ENCODE measurements at regions not wholly inside any gene's neighbourhood (a gene's known extent, or its start where the extent isn't known, plus 50 kb on each side); places are given as distances from the start of the nearest gene placed in this dataset.
"Not testable (repeated sequence)": the region's sequence is repeated elsewhere in the genome, so short reads cannot be mapped to it uniquely, and the experiment has no call there.

- no TSS peak for BruUV-seq (replicated peaks)
Measured at GRCh38 chr12:25707056-25707455, 154.0 kb upstream of the LMNTD1 start.

GRCh38 chr12:25708661-25709060 is 155.6 kb upstream of the LMNTD1 start:
- H3K9me2 ChIP-seq (ENCODE audit: insufficient read depth, low read length): no peaks in the 10 kb centered on the region
- no TSS peak for BruUV-seq (replicated peaks)
- no peaks in the 10 kb centered on the region for H3K4me1 ChIP-seq (ENCODE audit: insufficient read depth, low read length, poor library complexity, severe bottlenecking)
- no peaks in the 10 kb centered on the region for H3K36me3 ChIP-seq (ENCODE audit: insufficient read depth, low read length)
- intact Hi-C loops (cut with micrococcal nuclease; ENCODE audit: unreplicated experiment): no loop called here
- H2AFZ ChIP-seq (ENCODE audit: low read length): no peak overlapping the region
- TF ChIP-seq EZH2phosphoT487 (IDR thresholded peaks at IDR 0.05; ENCODE audit: borderline replicate concordance, low read depth, low read length) (no peak), CTCF (conservative IDR thresholded peaks at IDR 0.05; ENCODE audit: low read length) (no peak)
- ChIA-PET CTCF (ENCODE audit: unreplicated experiment) (no interaction called here), POLR2A (no interaction called here)
- DNase-seq (ENCODE audit: low spot score): no peak
- no peaks in the 10 kb centered on the region for H4K20me1 ChIP-seq (ENCODE audit: insufficient read depth, low read length)
- no peaks in the 10 kb centered on the region for H3K9me3 ChIP-seq (ENCODE audit: low read length)
- H3K79me2 ChIP-seq (ENCODE audit: insufficient read depth, low read depth, low read length): no peaks in the 10 kb centered on the region
- H3K4me3 ChIP-seq (ENCODE audit: low read depth, low read length, poor library complexity, severe bottlenecking): no peak overlapping the region
- no peak overlapping the region for H3K27ac ChIP-seq (ENCODE audit: low read depth, low read length, poor library complexity, severe bottlenecking)
- no peak overlapping the region for H3K4me2 ChIP-seq (ENCODE audit: low read length)

More at GRCh38 chr12:25707056-25707455, 154.0 kb upstream of the LMNTD1 start:
- no peak for DNase-seq (ENCODE audit: low spot score)
- no peaks in the 10 kb centered on the region for H3K9me2 ChIP-seq (ENCODE audit: insufficient read depth, low read length)
- intact Hi-C loops (cut with micrococcal nuclease; ENCODE audit: unreplicated experiment): no loop called here
- H3K4me1 ChIP-seq (ENCODE audit: insufficient read depth, low read length, poor library complexity, severe bottlenecking): no peaks in the 10 kb centered on the region
- H3K79me2 ChIP-seq (ENCODE audit: insufficient read depth, low read depth, low read length): no peaks in the 10 kb centered on the region
- H2AFZ ChIP-seq (ENCODE audit: low read length): no peak overlapping the region
- H4K20me1 ChIP-seq (ENCODE audit: insufficient read depth, low read length): no peaks in the 10 kb centered on the region
- no peak overlapping the region for H3K4me2 ChIP-seq (ENCODE audit: low read length)
- no peak overlapping the region for H3K27ac ChIP-seq (ENCODE audit: low read depth, low read length, poor library complexity, severe bottlenecking)
- CTCF ChIA-PET (ENCODE audit: unreplicated experiment): no interaction called here
- TF ChIP-seq EZH2phosphoT487 (IDR thresholded peaks at IDR 0.05; ENCODE audit: borderline replicate concordance, low read depth, low read length): no peak
- TF ChIP-seq CTCF (conservative IDR thresholded peaks at IDR 0.05; ENCODE audit: low read length): no peak
- H3K4me3 ChIP-seq (ENCODE audit: low read depth, low read length, poor library complexity, severe bottlenecking): no peak overlapping the region
- POLR2A ChIA-PET: interaction anchor here (0.5 kb wide), 1 partner anchor 77 kb away, joined by 3 read pairs; no protein-coding TSS in a partner anchor
- H3K36me3 ChIP-seq (ENCODE audit: insufficient read depth, low read length): no peaks in the 10 kb centered on the region
- H3K9me3 ChIP-seq (ENCODE audit: low read length): no peaks in the 10 kb centered on the region

- H2AFZ ChIP-seq (ENCODE audit: low read length): no peak overlapping the region
- CTCF ChIA-PET (ENCODE audit: unreplicated experiment): no interaction called here
Measured at GRCh38 chr12:25710128-25710527, 157.0 kb upstream of the LMNTD1 start.

DNA sequence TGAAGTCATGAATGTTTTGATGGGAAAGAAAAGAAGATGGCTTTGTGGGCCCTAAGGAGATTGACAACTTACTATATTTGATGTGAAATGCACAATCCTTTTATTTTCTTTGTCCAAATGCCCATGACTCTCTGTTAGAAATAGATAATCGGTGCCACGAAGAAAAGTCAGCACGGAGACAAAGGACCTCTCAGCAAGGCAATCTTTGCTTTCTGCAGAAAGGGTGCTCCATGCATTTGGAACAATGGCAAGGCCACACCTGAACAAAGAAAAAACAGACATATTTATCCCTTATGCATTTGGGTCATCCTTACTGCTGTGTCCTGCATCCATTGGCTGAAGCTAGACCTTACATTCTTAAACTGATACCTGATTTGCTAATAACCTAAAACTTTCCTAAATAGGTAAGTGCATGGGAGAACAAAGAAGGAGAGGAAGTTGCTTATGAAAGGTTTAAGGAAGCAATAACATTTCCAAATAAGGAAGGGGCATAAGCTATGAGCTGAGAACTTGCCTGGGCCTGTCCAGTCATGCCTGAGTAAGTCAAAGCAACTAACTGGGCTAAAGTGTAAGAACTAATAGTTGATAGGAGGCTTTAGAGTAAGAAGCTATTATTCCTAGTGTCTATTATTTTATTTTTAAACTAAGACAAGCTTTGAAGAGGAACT is 158.0 kb upstream of the LMNTD1 start:
- H4K20me1 ChIP-seq (ENCODE audit: insufficient read depth, low read length); BruUV-seq (replicated peaks); H3K9me2 ChIP-seq (ENCODE audit: insufficient read depth, low read length); H3K9me3 ChIP-seq (ENCODE audit: low read length); H2AFZ ChIP-seq (ENCODE audit: low read length); DNase-seq (ENCODE audit: low spot score); H3K36me3 ChIP-seq (ENCODE audit: insufficient read depth, low read length); H3K4me2 ChIP-seq (ENCODE audit: low read length); H3K4me1 ChIP-seq (ENCODE audit: insufficient read depth, low read length, poor library complexity, severe bottlenecking); H3K27ac ChIP-seq (ENCODE audit: low read depth, low read length, poor library complexity, severe bottlenecking); intact Hi-C loops (cut with micrococcal nuclease; ENCODE audit: unreplicated experiment); CTCF ChIA-PET (ENCODE audit: unreplicated experiment); H3K79me2 ChIP-seq (ENCODE audit: insufficient read depth, low read depth, low read length); H3K4me3 ChIP-seq (ENCODE audit: low read depth, low read length, poor library complexity, severe bottlenecking): not testable (repeated sequence)
- POLR2A ChIA-PET: interaction anchor here (0.6 kb wide), 1 partner anchor 33 kb away, joined by 3 read pairs; no protein-coding TSS in a partner anchor

More at GRCh38 chr12:25710128-25710527, 157.0 kb upstream of the LMNTD1 start:
- Histone ChIP-seq H3K4me3 (ENCODE audit: low read depth, low read length, poor library complexity, severe bottlenecking) (no peak overlapping the region), H4K20me1 (ENCODE audit: insufficient read depth, low read length) (no peaks in the 10 kb centered on the region), H3K36me3 (ENCODE audit: insufficient read depth, low read length) (no peaks in the 10 kb centered on the region), H3K27ac (ENCODE audit: low read depth, low read length, poor library complexity, severe bottlenecking) (no peak overlapping the region), H3K4me2 (ENCODE audit: low read length) (no peak overlapping the region), H3K9me3 (ENCODE audit: low read length) (no peaks in the 10 kb centered on the region), H3K79me2 (ENCODE audit: insufficient read depth, low read depth, low read length) (no peaks in the 10 kb centered on the region), H3K4me1 (ENCODE audit: insufficient read depth, low read length, poor library complexity, severe bottlenecking) (no peaks in the 10 kb centered on the region), H3K9me2 (ENCODE audit: insufficient read depth, low read length) (no peaks in the 10 kb centered on the region)
- intact Hi-C loops (cut with micrococcal nuclease; ENCODE audit: unreplicated experiment): no loop called here
- POLR2A ChIA-PET: interaction anchor here (0.5 kb wide), 1 partner anchor 274 kb away, joined by 3 read pairs; no protein-coding TSS in a partner anchor
- no peak for TF ChIP-seq EZH2phosphoT487 (IDR thresholded peaks at IDR 0.05; ENCODE audit: borderline replicate concordance, low read depth, low read length)
- no peak for TF ChIP-seq CTCF (conservative IDR thresholded peaks at IDR 0.05; ENCODE audit: low read length)
- BruUV-seq (replicated peaks): no TSS peak
- no peak for DNase-seq (ENCODE audit: low spot score)
